Skeletal muscle tissue (tissue), 3 donors: ENCODE measurements at regions not wholly inside any gene's neighbourhood (a gene's known extent, or its start where the extent isn't known, plus 50 kb on each side); places are given as distances from the start of the nearest gene placed in this dataset.

ENCODE experiments used
- H3K27ac ChIP-seq: one replicate; pipeline ENCODE4 v1.7.0; 2013; ENCODE audit warnings: mild to moderate bottlenecking, low read depth, low read length, inconsistent platforms
- H3K27me3 ChIP-seq, 3 donors: one replicate each; pipeline ENCODE4 v1.7.0; 2013; ENCODE audit warnings: low read length in 3 of 3; ENCODE audit not compliant: control insufficient read depth in 3 of 3, insufficient read depth in 3 of 3
- H3K36me3 ChIP-seq, 3 donors: one replicate each; pipeline ENCODE4 v1.7.0; 2013; ENCODE audit warnings: low read length in 3 of 3; ENCODE audit not compliant: control insufficient read depth in 3 of 3, insufficient read depth in 3 of 3
- H3K4me1 ChIP-seq, 3 donors: one replicate each; pipeline ENCODE4 v1.7.0; 2013; ENCODE audit warnings: low read length in 3 of 3, mild to moderate bottlenecking in 3 of 3; ENCODE audit not compliant: control insufficient read depth in 3 of 3, insufficient read depth in 3 of 3
- H3K4me3 ChIP-seq, 3 donors: one replicate each; pipeline ENCODE4 v1.7.0; 2013; ENCODE audit warnings: low read length in 3 of 3
- H3K9ac ChIP-seq, 3 donors: one replicate each; pipeline ENCODE4 v1.7.0; 2013; ENCODE audit warnings: low read length in 3 of 3, mild to moderate bottlenecking in 3 of 3, moderate library complexity in 2 of 3, low read depth in 1 of 3
- H3K9me3 ChIP-seq, 3 donors: one replicate each; pipeline ENCODE4 v1.7.0; 2013; ENCODE audit warnings: low read length in 3 of 3; ENCODE audit not compliant: control insufficient read depth in 3 of 3
- donor health status: Osteomylitis.

DNA sequence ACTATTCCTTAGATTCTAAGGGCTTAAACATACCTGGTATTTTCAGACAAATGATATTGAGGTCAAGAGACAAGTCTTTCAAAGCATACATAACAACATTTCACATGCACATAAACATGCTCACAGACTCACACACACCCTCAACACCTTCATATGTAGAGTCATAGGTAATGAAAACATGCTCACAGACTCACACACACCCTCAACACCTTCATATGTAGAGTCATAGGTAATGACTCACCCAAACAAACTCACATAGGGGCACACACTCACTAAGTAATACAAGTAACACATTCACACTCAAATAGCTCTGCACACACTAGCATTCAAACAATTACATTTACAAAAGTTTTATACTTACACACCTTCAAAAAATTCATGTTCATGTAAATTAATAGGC lies 975.5 kb downstream of the TMEM121 start:
- Histone ChIP-seq H3K9ac (no peak overlapping the region), H3K36me3 (no peaks in the 10 kb centered on the region), H3K27ac (no peak overlapping the region)

DNA sequence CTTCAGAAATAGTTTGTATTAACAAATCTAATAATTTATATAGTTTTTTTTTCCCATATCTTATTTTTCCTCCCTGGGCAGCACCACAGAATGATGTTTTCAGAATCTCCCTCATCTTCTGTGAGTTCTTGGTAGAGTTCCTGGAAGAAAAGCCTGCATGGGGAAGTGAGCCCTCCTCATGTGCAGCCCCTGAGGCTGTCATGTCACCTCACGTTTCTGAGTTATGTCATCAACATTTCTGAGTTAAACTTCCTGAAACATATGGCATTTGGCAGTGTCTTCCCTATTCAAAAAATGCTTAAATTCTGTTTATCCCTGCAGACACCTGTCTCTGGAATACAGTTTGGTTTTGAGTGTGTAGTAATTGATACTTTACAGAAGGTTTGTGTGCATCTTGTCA lies 979.0 kb downstream of the TMEM121 start:
- Histone ChIP-seq H3K36me3 (no peaks in the 10 kb centered on the region), H3K4me3 (no peak overlapping the region), H3K9ac (no peak overlapping the region), H3K9me3 (no peaks in the 10 kb centered on the region), H3K4me1 (no peaks in the 10 kb centered on the region), H3K27ac (no peak overlapping the region), H3K27me3 (no peaks in the 10 kb centered on the region)

More for the DNA sequence above, 975.5 kb downstream of the TMEM121 start:
- Histone ChIP-seq H3K9me3 (no peaks in the 10 kb centered on the region), H3K4me1 (no peaks in the 10 kb centered on the region), H3K27me3 (no peaks in the 10 kb centered on the region), H3K4me3 (no peak overlapping the region)

DNA sequence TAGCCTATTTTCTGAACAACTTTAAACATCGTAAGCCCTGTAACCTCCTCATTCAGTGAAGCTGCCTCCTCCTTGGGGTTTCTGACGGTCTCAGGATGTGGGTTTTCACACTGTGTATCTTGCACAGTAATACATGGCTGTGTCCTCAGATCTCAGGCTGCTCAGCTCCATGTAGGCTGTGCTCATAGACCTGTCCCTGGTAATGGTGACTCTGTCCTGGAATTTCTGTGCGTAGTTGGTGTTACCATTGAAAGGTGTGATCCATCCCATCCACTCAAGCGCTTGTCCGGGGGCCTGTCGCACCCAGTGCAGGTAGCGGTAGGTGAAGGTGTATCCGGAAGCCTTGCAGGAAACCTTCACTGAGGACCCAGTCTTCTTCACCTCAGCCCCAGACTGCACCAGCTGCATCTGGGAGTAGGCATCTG lies 980.5 kb downstream of the TMEM121 start:
- Histone ChIP-seq H3K9ac (no peak overlapping the region), H3K4me3 (no peak overlapping the region), H3K27me3 (peaks cover 0 to 3% (median 0%) of the 10 kb centered on the region in 3 donors), H3K4me1 (no peaks in the 10 kb centered on the region), H3K27ac (no peak overlapping the region), H3K9me3 (no peaks in the 10 kb centered on the region), H3K36me3 (no peaks in the 10 kb centered on the region)

DNA sequence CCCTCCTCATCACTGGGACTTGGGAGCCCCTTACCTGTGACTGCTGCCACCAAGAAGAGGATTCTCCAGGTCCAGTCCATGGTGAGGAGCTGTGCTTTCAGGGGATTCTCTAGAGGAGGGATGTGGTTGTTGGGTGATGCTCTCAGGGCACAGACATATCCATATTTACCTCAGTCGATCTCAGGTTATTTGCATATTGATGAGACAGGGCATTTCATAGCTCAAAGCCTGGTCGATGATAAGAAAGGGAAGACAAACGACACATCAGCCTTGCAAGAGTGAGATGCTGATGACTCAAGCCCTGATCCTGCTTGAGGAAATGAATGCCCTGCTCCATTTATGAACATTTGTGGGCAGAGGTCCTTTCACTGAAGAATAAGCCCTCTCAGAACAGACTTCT lies 981.0 kb downstream of the TMEM121 start:
- Histone ChIP-seq H3K9me3 (no peaks in the 10 kb centered on the region), H3K4me3 (no peak overlapping the region), H3K27ac (no peak overlapping the region), H3K4me1 (no peaks in the 10 kb centered on the region), H3K9ac (no peak overlapping the region), H3K36me3 (no peaks in the 10 kb centered on the region), H3K27me3 (peaks cover 0 to 3% (median 0%) of the 10 kb centered on the region in 3 donors)

DNA sequence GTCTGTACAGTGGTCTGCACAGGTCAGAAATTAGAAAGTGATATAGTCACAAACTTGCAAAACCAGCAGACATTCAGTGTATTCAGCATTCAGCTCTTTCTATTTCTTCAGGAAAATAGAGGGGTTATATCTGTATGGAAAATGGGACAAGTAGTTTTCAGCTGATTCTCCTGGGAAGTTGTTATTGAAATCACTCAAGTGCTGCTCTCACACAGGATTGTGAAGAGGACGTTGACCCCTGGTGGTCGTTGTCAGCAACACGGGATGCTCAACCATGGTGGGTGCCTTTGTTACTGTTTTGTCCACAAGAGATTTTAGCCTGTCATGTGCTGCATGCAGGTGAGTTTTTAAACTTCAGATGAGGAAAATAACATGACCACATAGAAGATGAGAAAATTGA lies 981.8 kb downstream of the TMEM121 start:
- Histone ChIP-seq H3K9ac (no peak overlapping the region), H3K27ac (no peak overlapping the region), H3K27me3 (peaks cover 0 to 3% (median 0%) of the 10 kb centered on the region in 3 donors), H3K9me3 (no peaks in the 10 kb centered on the region), H3K4me3 (no peak overlapping the region), H3K36me3 (no peaks in the 10 kb centered on the region), H3K4me1 (no peaks in the 10 kb centered on the region)

DNA sequence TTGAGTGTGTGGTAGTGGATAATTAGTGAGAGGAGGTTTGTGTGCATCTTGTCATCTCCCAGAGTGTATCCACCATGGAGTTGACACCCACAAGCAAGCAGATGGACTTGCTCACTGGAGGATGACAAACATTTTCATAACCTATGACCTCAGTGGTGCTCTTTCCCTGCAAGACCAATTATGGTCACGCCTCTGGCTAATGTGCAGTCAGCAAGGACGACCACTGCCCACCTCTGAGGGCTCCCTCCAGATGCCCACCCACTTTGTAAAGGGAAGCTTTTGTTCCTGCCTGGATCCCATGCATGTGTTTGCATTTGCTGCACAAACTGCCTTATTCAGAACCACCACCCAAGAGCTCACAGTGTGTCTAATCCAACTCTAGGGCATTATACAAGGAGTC lies 982.8 kb downstream of the TMEM121 start:
- no peaks in the 10 kb centered on the region for H3K9me3 ChIP-seq

DNA sequence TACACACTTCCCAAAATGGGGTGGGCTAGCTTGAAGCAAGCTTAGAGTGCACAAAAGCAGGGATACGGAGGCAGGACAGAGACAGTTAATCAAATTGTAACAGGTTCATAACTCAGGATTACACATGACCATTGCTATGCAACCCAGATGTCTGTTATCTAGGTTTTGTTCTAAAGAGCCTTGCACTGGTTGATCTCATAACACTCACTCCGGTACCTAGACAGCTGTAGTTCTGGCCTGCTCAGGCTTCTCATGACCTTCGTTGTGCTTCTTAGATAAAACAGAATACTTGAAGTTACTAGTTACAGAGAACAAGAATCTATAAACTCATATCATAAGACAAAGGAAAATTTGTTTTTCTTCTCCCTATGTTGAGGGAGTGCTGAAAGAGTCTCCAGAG lies 983.4 kb downstream of the TMEM121 start:
- Histone ChIP-seq H3K4me1 (no peaks in the 10 kb centered on the region), H3K36me3 (no peaks in the 10 kb centered on the region), H3K27ac (no peak overlapping the region), H3K9me3 (no peaks in the 10 kb centered on the region), H3K4me3 (no peak overlapping the region), H3K27me3 (peaks cover 0 to 3% (median 0%) of the 10 kb centered on the region in 3 donors), H3K9ac (no peak overlapping the region)

More for the DNA sequence above, 982.8 kb downstream of the TMEM121 start:
- Histone ChIP-seq H3K36me3 (no peaks in the 10 kb centered on the region), H3K4me3 (no peak overlapping the region), H3K4me1 (no peaks in the 10 kb centered on the region), H3K27ac (no peak overlapping the region), H3K27me3 (peaks cover 0 to 3% (median 0%) of the 10 kb centered on the region in 3 donors), H3K9ac (no peak overlapping the region)

DNA sequence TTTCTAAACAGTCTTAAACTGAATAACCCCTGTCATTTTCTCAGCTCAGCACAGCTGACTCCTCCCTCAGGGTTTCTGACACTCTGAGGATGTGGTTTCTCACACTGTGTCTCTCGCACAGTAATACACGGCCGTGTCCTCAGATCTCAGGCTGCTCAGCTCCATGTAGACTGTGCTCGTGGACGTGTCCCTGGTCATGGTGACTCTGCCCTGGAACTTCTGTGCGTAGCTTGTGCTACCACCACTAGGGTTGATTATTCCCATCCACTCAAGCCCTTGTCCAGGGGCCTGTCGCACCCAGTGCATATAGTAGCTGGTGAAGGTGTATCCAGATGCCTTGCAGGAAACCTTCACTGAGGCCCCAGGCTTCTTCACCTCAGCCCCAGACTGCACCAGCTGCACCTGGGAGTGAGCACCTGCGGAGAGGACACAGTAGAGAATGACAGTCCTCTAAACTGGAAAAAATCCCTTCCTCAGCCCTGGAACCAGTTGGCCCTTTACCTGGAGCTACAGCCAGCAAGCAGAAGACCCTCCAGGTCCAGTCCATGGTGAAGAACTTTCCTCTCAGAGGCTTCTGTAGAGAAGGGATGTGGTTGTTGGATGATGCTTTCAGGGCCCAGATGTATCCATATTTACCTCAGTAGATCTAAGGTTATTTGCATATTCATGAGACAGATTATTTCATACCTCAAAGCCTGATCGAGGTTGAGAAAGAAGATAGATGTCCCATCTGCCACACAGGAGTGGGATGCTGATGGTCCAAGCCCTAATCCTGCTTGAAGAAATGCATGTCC lies 984.8 kb downstream of the TMEM121 start:
- H3K9me3 ChIP-seq: no peaks in the 10 kb centered on the region
- H3K36me3 ChIP-seq: no peaks in the 10 kb centered on the region
- no peak overlapping the region for H3K27ac ChIP-seq
- no peak overlapping the region for H3K4me3 ChIP-seq
- H3K27me3 ChIP-seq: peaks cover 0 to 3% (median 0%) of the 10 kb centered on the region in 3 donors
- no peak overlapping the region for H3K9ac ChIP-seq
- H3K4me1 ChIP-seq: no peaks in the 10 kb centered on the region

DNA sequence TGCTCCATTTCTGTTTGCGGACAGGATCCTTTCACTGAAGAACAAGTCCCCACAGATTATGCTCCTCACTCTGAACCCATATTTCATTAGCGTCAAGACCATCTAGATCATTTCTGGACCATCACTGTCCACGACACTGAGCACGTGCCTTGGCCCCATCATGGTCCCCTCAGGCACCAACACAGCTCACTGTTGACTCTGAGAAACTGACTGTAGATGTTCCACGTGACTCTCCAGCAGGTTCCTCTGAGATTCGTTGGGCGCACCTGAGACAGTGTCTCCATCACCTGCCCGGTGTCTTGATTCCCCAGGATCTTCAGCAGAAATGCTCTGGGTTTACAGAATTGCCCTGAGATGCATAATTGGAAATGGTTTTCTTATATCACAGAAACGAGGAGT lies 985.4 kb downstream of the TMEM121 start:
- H3K27me3 ChIP-seq: peaks cover 0 to 3% (median 0%) of the 10 kb centered on the region in 3 donors
- no peak overlapping the region for H3K9ac ChIP-seq
- no peaks in the 10 kb centered on the region for H3K4me1 ChIP-seq
- H3K36me3 ChIP-seq: no peaks in the 10 kb centered on the region
- H3K4me3 ChIP-seq: no peak overlapping the region
- no peaks in the 10 kb centered on the region for H3K9me3 ChIP-seq
- H3K27ac ChIP-seq: no peak overlapping the region

DNA sequence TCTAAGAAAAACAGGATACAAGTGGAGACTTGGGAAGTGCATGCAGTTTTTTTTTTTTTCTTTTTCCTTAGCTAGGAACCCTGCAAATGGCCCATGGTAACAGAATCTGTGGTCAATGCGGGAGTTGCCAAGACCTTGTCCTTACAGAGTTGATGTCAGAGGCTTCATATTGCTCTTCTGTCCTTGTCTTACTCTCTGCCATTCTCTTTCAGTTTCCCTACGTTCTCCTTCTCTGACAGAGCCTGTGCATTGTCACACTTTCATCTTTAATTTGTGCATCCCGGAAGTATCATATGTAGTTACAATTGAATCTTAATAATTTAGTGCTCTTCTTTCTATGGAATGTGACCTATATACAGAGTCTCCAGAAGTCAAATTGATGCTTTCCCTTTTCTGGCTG lies 986.9 kb downstream of the TMEM121 start:
- Histone ChIP-seq H3K27ac (no peak overlapping the region), H3K36me3 (no peaks in the 10 kb centered on the region), H3K9ac (no peak overlapping the region), H3K4me3 (no peak overlapping the region), H3K9me3 (no peaks in the 10 kb centered on the region), H3K4me1 (no peaks in the 10 kb centered on the region), H3K27me3 (peaks cover 0 to 3% (median 0%) of the 10 kb centered on the region in 3 donors)
